Endothelial cell (in vitro differentiated cells): ENCODE measurements at regions not wholly inside any gene's neighbourhood (a gene's known extent, or its start where the extent isn't known, plus 50 kb on each side); places are given as distances from the start of the nearest gene placed in this dataset.

Source experiments
- DNase-seq: peaks from one replicate; pipeline ENCODE4 v3.0.0; 2021; ENCODE audit warnings: low spot score
- H3K27ac Mint-ChIP-seq: one replicate; pipeline ENCODE4 v1.8.0; 2021; ENCODE audit warnings: mixed read lengths, inconsistent platforms; ENCODE audit not compliant: unreplicated experiment
- H3K27me3 Mint-ChIP-seq: one replicate; pipeline ENCODE4 v1.8.0; 2021; ENCODE audit warnings: mild to moderate bottlenecking, moderate library complexity, mixed read lengths, inconsistent platforms; ENCODE audit not compliant: unreplicated experiment
- H3K36me3 Mint-ChIP-seq: one replicate; pipeline ENCODE4 v1.8.0; 2021; ENCODE audit warnings: mild to moderate bottlenecking, low read depth, mixed read lengths, inconsistent platforms; ENCODE audit not compliant: unreplicated experiment
- H3K4me1 Mint-ChIP-seq: one replicate; pipeline ENCODE4 v1.8.0; 2021; ENCODE audit warnings: mild to moderate bottlenecking, mixed read lengths, inconsistent platforms; ENCODE audit not compliant: unreplicated experiment
- H3K4me3 Mint-ChIP-seq: one replicate; pipeline ENCODE4 v1.8.0; 2021; ENCODE audit warnings: mild to moderate bottlenecking, mixed read lengths, inconsistent platforms; ENCODE audit not compliant: unreplicated experiment
- H3K9me3 Mint-ChIP-seq: one replicate; pipeline ENCODE4 v1.8.0; 2021; ENCODE audit warnings: mixed read lengths, inconsistent platforms; ENCODE audit not compliant: unreplicated experiment
- TF ChIP-seq, protein P1 (sequence below): fragments of 200-600 bp; sonication (generic); IDR thresholded peaks from one replicate; pipeline ENCODE4 v1.5.0; 2021; ENCODE audit warnings: antibody characterized with exemption; ENCODE audit not compliant: unreplicated experiment

DNA sequence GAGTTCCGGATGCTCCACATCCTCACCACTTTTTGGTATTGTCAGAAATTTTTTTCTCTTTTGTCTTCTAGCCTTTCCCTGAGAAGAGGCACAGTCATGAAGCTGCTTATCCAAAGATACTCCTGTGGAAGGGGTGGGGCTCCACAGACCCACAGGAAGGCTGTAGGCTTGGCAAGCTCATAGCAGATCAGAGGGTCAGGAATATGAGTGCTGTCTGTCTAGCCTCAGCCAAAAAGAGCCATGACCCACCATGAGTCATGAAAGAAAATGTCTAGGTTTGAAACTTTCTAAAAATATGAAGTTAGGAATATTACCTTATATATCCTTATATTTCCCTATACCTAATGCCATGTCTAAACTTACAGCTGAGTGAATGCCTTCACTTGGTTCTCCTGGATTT, 118.2 kb upstream of the THBS1 start:
- no peak for DNase-seq
- peaks cover 1% of the 10 kb centered on the region for H3K27me3 Mint-ChIP-seq
- H3K4me1 Mint-ChIP-seq: no peaks in the 10 kb centered on the region
- no peaks in the 10 kb centered on the region for H3K36me3 Mint-ChIP-seq
- no peaks in the 10 kb centered on the region for H3K9me3 Mint-ChIP-seq
- no peak overlapping the region for H3K27ac Mint-ChIP-seq
- H3K4me3 Mint-ChIP-seq: no peak overlapping the region
- TF ChIP-seq, protein P1, sequence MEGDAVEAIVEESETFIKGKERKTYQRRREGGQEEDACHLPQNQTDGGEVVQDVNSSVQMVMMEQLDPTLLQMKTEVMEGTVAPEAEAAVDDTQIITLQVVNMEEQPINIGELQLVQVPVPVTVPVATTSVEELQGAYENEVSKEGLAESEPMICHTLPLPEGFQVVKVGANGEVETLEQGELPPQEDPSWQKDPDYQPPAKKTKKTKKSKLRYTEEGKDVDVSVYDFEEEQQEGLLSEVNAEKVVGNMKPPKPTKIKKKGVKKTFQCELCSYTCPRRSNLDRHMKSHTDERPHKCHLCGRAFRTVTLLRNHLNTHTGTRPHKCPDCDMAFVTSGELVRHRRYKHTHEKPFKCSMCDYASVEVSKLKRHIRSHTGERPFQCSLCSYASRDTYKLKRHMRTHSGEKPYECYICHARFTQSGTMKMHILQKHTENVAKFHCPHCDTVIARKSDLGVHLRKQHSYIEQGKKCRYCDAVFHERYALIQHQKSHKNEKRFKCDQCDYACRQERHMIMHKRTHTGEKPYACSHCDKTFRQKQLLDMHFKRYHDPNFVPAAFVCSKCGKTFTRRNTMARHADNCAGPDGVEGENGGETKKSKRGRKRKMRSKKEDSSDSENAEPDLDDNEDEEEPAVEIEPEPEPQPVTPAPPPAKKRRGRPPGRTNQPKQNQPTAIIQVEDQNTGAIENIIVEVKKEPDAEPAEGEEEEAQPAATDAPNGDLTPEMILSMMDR: no peak

DNA sequence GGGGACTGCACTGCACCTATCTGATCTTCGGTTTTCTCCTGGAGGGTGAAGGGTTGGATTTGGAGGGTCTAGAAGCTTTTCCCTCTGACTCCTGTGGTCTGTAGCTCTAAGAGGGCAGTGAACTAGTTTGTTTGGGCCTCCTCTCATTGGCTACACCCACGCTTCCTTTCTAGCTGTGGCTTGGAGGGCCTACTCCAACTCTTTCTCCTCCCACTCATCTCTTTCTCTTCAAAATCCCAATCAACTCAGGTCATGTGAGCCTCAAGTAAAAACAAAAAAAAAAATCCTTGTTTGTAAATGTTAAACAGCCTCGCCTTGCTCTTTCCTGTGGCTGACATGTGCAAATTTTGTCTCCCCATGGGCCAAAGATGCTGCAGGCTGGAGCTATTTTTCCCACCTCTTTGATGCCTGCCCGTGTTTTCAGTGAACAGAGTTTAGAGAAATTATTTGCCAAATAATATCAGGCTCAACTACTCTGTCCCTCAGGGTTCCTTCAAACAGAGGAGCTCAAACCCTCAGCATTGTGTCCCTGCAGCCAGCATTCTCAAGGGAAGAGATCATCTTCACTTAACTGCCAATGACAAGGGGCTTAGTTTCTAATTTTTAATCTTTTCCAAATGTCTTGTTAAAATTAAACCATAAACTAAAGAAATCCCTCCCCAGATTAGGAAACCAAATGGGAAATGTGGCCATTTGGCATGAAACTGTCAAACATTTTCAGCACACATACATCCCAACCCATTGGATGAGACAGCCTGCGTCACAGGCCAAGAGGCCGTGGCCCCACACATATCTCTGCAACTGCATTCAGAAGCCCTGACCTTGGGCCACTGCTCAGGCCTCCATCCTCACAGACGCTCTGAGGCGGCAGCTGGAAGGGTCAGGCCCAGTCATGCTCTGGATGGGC, 114.8 kb upstream of the THBS1 start:
- Mint-ChIP-seq H3K27ac (no peak overlapping the region), H3K4me3 (no peak overlapping the region), H3K4me1 (no peaks in the 10 kb centered on the region)

DNA sequence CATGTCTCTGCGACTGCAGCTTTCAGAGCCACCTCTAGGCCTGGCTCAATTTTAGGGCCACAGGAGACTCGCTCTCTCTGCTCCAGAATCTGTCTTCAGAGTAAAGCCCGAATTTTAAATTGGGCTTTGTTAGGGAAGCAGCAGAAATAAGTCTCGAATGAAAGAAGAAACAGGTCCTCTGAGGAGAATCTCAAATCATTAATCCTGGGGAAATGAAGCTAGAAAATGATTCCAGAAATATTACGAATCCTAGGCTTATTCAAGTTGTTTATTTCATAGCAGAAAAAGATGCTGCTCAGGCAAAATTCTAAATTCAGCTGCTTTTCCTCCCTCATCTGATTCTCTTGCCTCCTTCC, 114.2 kb upstream of the THBS1 start:
- H3K36me3 Mint-ChIP-seq: no peaks in the 10 kb centered on the region
- DNase-seq: no peak
- TF ChIP-seq, protein P1: no peak
- no peaks in the 10 kb centered on the region for H3K9me3 Mint-ChIP-seq
- no peaks in the 10 kb centered on the region for H3K4me1 Mint-ChIP-seq
- H3K27me3 Mint-ChIP-seq: peaks cover 2% of the 10 kb centered on the region
- H3K4me3 Mint-ChIP-seq: no peak overlapping the region
- H3K27ac Mint-ChIP-seq: no peak overlapping the region

More for the DNA sequence above, 114.8 kb upstream of the THBS1 start:
- H3K9me3 Mint-ChIP-seq: no peaks in the 10 kb centered on the region
- TF ChIP-seq, protein P1: no peak
- H3K27me3 Mint-ChIP-seq: peaks cover 2% of the 10 kb centered on the region
- H3K36me3 Mint-ChIP-seq: no peaks in the 10 kb centered on the region
- DNase-seq: no peak

DNA sequence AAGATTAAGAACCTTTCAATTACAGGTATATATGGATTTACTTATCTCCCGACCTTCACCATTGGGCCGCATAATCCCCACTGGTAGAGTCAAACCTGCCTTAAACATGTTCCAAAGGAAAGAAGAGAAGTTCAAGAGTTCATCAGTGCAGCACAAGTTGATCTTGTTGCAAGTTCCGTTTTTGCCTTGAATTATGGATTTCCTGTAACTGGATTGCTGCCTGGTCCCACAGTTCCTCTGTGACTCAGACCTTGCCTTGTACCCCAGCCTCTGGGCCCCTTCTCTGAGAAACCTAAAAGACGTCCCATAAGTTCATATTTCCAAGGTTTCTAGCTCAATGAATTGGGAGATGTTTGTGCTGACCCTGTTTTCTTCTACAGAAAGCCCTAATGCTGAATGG, 112.5 kb upstream of the THBS1 start:
- no peaks in the 10 kb centered on the region for H3K9me3 Mint-ChIP-seq
- no peaks in the 10 kb centered on the region for H3K4me1 Mint-ChIP-seq
- TF ChIP-seq, protein P1: no peak
- no peaks in the 10 kb centered on the region for H3K36me3 Mint-ChIP-seq
- H3K27me3 Mint-ChIP-seq: peaks cover 2% of the 10 kb centered on the region
- no peak overlapping the region for H3K4me3 Mint-ChIP-seq
- DNase-seq: no peak
- no peak overlapping the region for H3K27ac Mint-ChIP-seq

DNA sequence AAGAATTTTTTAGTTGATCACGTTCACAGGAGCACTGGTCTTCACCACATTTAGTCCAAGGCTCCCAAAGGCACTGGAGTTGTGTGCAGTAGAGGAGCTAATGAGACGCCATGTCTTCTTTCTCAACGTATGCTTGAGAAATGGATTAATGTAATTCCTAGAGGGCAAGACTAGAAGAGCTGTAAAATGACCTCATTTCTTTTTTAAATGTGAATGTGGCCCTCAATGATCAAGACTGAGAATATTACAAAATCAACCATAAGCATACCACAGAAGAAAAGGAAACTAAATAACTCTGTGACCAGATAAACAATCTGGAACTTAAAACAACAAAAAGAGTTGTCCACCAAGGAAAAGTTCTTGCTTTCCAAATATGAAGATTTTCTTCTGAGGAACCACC, 112.1 kb upstream of the THBS1 start:
- Mint-ChIP-seq H3K4me3 (no peak overlapping the region), H3K27ac (no peak overlapping the region), H3K9me3 (no peaks in the 10 kb centered on the region), H3K27me3 (peaks cover 2% of the 10 kb centered on the region), H3K4me1 (no peaks in the 10 kb centered on the region), H3K36me3 (no peaks in the 10 kb centered on the region)
- TF ChIP-seq, protein P1: no peak
- DNase-seq: no peak
